Left renal cortex interstitium (tissue), 4 donors: ENCODE measurements at regions not wholly inside any gene's neighbourhood (a gene's known extent, or its start where the extent isn't known, plus 50 kb on each side); places are given as distances from the start of the nearest gene placed in this dataset.

ENCODE experiments used
- DNase-seq, 4 donors: peaks; one replicate each; pipeline ENCODE4 v3.0.0-alpha.2; 2013; ENCODE audit warnings: low read depth in 4 of 4, low spot score in 2 of 4, missing footprints in 1 of 4

DNA sequence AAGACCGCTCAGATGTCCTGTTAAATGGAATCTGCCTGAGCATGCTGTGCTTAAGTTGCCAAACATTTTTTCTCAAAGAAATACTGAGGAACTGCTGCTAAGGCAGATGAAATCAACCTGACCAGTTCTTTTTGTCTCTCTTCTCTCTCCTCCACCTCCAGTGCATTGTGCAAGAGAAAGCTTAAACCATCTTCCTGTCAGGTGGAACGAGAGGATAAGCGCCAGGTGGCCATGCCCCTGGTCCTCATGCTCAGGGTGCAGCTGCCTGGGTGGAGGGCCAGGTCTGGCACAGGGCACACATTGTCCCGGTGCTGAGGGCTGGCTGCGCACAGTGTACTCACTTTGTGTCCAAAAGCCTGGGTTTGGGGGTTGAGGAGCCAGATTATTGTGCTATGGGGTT, 176.2 kb upstream of the TP63 start:
- no peak for DNase-seq

DNA sequence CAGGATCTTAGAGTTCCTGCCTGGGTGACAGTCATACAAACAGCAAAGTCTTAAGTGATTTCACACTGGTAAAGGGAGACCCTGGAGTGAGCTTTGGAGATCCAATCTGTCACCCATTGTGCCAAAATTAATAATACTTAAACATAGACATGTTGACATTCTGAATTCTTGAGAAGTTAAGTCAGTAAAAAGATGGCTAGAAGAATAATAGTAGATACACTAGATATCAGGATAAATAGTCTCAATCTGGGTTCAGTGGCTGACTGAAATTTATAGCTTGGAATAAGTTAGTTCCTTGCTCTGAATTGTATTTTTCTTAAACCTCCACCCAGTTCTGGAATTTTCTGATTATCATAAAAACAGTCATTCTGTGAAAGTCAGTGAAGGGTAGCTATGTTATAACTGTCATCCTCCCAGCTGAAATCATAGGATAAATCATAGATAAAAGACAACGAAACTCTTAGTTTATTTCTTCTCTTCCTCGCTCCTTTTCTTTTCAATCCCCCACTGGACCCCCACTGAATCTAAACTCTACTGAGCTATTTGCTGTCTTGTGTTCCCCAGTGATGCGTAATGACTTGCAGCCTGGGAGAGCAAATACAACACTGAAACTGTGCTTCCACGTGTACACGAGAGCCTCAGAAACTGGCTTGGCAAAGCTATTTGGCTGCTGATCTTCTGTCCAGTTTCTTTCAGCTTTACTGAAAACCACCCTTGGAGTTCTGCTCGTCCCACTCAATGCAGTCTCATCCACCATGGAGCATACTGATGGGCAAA, 175.4 kb upstream of the TP63 start:
- DNase-seq = no peak

DNA sequence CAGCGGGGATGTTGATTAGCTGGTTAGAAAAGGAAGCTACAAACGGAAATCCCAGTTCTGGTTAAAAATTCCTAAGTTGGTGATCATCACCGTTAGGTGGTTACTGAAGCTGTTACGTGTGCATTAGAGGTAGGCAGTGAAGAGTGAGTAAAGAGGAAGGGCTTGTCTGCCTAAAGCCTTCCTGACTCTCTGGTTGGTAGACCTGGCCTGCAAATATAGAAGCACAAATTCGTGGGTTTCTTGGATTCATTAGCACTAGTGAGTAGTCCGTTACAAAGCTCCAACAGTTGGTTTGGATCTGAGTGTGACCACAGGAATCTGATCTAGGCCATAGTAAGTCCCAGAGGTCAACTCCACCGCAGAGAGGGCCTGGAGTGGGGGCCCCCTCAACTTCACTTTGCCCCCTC, 174.0 kb upstream of the TP63 start:
- DNase-seq = no peak

DNA sequence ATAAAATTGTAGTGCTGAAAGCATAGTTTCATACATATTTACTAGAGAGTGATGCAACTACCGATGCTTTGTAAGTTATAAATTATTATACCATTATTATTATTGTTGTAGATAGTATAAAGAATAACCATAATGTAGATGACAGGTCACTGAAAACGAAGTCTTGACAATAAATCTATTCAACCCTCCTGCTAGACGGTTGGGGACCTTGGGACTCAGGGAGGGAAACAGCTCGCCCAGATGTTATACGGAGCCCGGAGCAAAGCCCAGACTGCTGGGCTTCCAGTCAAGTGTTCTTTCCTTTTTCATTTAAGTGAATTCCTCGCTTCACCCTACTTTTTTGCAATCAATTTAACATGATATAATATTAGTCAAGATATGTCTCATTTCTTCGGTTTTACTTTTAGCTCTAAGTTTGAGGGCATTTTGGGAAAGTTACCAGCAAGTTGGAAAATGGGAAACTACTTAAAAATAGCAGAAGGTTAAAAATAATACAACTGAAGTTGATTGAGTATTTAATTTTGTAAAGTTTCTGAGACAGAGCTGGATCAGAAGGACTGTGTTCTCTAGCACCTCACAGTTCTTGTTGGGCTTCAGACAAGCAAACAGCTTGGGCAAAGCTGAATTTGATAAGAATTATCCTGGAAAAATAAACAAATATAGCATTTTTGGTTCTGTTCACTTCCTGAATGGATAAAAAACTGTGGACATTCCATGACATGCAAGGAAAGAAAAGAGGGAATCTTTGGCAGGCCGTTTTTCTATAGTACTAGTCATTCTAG, 173.4 kb upstream of the TP63 start:
- DNase-seq = no peak

DNA sequence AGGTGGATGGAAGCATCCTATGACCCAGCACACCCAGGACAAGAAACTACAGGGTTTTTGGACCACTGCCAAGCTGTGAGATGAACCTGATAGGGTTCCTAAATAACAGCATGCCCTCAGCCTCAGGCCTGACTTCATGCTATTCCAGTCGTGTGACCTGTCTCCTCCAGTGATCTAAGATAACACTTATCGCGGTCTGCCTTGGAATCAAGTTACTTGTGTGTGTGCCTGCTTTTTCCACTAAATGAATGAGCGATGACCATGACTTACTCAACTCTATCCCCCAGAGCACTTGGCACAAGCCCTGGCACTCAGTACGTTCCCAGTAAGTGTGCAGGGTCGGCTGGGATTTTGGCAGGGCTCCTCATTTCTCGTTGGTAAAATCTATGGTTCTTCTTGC, 172.7 kb upstream of the TP63 start:
- DNase-seq = peak in 2 of 4 donors; percentile 6 to 21

DNA sequence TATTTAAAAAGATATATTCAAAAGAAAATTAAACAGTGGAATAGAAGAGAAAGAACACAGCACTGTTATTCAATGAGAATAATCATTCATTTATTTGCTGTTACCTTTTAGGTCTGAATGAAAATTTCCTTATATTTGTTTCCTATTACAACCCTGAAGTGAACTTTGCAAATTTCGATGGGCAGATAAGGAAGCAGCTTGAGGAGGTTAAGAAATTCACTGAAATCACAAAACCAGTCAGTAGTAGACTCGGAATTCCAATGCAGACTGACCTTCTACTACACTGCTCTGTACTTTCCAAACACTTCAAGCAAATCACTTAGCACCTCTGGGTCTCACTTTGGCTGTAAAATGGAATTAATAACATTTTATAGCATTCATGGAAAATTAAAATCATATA, 172.0 kb upstream of the TP63 start:
- no peak for DNase-seq

DNA sequence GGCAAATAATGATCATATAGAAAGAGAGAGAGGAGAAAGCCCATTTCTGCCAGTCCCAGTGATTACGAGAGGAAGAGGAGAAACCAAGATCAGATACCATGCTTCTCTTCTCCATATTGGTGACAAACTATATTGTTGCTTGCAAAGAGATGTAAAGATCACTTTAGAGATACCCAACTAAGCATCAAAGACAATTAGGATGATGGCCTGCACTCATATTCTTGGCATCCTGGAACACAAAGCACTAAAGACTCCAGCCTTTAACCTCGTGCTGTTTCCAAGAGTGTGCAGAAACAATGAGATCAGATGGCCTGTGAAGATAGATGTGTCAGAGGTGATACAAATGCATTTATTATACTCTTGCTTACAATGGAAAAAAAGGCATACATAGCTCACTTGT, 170.7 kb upstream of the TP63 start:
- DNase-seq = no peak

DNA sequence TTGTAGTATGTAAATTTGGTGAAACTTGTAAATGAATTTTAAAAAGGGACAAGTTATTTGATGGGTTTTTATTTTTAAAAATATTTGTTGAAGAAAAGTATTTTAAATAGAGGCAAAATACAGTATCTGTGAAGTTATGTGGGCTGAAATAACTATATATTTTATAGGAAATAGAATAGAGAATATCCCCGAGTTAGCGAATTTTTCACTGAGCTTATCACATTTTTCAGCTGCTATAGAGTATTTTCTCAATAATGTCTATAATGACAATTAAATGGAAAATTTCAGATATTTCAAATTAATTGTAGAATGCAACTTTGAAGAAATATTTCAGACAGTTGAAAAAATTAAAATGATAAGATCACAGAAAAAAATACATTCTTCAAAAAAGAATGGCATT, 166.4 kb upstream of the TP63 start:
- no peak for DNase-seq

DNA sequence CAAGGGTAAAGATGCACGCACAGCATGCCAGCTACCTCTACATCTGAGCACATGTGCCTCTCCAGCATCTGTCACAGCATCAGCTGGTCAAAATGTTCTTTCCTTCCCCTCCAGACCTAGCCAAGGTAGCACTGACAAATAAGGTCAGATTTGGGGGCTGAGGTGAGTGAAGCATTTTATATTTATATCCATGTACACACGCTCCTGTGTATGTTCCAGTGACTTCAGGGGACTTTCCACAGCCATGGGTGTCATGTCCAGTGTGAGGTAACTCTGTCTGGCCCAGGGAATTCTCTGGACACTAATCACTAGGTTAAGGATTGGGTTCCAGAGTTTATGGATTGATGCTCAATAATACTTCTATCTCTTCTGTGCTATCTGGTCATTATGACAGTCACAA, 165.2 kb upstream of the TP63 start:
- no peak for DNase-seq

DNA sequence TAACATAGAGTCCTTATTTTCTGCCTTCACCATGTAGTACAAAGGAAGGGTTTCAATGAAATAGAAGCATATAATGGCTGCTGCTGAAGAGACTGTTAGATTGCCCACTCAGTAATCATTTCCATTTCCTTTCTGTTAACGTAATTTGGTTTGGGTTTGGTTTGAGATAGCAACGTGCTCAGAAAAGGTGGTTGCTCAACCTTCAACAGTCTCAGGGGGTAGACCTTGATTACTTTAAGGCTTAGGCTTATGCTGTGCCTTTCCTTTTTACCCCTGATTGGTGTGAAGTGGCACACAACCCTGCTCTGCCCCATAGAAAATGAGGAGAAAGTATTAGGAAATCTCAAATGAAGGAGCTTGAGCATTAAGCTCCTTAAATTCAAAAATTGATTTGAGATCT, 163.7 kb upstream of the TP63 start:
- no peak for DNase-seq

DNA sequence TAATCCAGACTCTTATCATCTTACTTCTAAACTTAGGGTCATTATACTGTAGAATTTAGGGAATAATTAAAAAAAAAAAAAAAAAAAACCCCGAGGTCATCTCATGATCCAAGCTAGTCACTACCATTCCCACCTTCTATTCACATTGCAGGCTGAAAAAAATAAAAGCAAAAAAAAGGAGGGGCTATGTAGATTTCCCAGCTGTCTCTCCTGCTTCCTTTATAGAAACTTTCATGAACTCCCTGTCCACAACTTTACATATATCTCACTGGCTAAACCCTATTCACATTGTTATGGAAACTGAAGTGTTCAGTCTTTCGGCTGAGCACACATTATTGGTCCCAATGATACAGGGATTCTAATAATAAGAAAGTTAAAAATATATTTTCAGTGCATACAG, 156.2 kb upstream of the TP63 start:
- no peak for DNase-seq

DNA sequence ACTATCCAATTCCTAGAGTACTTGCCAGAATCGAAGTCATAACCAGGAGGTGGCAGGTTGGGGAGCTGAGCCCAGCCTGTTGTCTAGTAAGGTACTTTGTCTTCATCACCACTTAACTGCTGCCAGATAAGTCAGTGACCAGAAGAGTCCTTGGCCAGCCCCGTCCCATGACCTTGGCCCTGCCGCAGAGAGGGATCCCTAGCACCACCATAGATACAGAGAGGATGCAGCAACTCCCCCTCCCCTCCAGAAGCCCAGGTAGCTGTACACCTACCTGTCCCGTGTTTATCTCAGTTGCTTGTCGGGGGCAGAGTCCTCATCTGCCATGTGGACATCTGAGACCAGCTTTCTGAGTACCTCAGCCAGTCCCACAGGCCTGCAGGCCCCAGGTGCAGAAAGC, 153.6 kb upstream of the TP63 start:
- DNase-seq = no peak

DNA sequence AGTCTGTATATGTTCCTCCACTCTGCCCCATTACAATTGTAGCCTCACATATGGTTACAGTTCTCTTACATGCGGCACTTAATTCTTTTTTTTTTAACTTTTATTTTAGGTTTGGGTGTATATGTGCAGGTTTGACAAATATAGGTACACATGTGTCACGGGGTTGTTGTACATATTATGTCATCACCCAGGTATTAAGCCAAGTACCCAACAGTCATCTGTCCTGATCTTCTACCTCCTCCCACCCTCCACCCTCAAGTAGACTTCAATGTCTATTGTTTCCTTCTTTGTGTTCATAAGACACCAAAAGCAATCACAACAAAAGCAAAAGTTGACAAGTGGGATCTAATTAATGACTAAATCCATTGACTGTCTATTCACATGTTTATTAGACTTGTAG, 144.6 kb upstream of the TP63 start:
- DNase-seq = no peak

DNA sequence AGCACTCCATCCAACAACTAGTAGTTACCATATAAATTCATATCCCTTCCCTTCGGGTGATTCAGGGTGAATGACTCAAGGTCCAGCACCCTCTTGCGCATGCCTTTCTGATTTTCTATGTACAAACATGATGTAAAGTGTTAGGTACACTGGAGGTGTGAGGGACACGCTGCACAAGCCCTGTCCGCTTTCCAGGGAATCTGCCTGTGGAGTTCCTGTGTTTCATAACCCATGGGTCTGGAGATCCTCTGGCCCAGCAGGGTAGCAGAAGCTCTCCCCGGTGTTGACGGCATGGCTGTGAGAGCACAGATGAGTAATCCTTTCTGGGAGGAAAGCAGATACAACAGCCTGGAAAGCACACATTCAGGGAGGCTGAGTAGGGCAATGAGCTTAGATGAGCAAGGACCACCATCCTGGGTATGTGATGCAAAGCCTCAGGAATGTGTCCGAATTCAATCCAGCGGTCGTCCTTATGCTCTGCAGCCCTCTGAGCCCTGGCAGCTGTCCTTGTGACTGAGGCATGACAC, 142.9 kb upstream of the TP63 start:
- DNase-seq = no peak

DNA sequence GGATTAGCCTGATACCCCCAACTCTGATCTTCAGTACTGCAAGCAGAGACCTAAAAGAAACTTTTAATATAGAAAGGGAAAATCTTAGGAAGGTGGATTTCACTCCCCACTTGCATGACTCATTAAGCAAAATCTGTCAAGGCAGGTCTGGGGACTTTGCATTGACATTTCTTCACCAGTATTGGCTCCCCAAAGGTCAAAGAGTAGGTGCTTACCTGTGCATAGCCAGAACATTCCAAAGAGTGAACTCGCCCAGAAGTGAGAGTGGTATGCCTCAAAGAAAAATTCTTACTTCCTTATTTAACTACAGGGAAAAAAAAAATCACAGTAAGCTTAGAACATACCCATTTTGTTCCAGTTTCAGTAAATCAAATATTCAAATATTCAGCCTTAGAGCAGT, 140.9 kb upstream of the TP63 start:
- no peak for DNase-seq

DNA sequence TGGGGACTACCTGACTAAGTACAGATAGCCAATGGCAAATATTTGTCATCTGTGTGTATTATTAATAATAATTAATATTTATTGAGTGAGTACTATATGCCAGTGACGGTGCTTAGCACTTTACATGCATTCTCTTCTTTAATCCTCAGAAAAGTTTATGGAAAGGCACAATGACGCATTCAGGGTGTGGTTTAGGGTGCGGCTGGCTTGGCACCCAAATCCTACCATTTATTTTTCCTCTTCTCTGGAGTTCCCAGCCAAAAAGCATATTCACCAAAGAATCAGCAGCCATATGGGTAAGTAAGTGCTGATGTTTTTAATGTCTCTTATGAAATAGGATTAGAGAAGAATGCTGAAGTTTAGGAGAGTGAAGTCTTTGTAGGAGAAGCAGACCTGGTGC, 140.4 kb upstream of the TP63 start:
- DNase-seq = no peak

DNA sequence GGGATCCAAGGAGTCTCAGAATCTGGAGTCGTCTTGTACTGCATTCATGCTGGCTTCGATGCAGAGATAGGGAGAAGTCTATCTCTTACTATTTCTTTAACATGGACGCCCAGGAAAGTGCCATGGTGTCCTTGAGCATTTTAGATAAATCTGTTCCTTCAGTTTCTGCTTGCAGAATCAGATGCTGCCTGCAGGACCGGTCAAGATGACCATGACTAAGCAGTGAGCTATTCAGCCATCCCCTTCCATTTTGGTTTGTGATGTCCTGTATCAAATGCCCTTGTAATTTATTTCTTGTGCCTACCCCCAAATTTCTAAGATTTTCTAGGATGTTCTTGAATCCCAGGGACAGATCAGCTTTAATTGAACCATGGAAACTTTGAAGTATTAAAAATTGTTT, 139.4 kb upstream of the TP63 start:
- DNase-seq = no peak

DNA sequence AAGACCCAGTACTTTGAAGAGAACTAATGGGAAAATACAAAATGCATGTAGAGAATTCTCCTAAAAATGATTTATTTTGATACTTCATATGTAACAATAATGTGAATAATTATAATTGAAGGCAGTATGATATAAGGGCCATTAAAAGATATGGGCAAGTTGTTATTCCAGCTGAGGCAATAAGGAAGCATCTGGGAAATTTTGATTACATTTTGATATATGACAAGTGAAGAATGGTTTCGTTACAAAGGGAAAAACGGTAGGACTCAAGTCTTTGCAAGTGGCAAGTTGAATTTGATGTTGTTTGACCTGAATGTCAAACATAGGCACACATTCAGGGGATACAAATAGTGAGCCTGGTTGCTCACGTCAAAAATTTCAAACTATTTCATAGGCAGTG, 137.9 kb upstream of the TP63 start:
- DNase-seq = no peak

DNA sequence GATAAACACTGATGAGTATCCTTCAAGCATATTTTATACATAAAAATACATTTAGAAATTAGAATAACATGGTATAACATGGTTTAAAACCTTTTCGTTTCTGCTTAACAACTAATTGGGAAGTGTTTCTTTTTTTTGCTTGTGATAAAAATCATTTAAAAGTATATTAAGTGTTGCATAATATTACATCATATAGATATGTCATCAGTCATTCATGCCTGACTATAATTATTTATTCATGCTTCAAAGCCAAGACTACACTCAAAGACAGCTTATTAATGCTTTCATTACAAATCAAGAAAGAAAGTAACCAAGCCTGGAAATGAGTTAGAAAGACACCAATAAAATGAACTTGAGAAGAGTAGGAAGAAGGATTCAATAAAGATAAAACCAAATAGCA, 136.6 kb upstream of the TP63 start:
- DNase-seq = no peak

DNA sequence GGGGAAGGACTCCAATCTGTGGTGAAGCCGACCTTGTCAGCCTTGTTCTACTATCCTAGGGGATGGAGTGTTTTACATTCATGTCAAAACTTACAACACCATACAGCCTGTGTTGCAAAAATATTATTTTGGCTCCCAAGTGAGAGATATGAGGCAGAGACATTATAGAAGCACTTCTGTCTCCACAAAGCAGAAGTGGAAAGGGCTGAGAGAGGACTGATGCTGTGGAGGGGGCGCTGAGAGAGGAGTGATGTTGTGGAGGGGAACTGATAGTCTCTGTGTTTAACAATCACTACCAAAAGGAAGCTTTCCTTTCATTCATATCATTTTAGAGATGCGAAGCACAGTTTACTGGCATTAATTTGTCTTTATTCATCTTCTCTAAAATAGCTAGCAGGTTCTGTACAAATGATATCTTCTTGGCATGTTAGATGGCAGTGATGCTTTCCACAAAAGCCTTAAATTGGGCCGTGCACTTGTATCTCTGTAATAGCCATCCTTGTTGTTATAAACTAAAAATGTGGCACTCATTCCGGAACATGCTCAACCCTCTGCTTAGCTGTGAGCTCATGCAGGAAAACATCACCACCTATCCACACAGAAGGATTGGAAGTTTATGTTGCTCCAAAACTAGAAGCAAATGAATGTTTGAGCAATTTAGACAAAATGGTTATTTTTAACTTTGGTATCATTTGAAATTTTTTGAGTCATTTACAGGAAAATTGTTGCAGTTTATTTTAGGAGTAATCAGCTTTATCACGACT, 134.6 kb upstream of the TP63 start:
- DNase-seq = no peak

DNA sequence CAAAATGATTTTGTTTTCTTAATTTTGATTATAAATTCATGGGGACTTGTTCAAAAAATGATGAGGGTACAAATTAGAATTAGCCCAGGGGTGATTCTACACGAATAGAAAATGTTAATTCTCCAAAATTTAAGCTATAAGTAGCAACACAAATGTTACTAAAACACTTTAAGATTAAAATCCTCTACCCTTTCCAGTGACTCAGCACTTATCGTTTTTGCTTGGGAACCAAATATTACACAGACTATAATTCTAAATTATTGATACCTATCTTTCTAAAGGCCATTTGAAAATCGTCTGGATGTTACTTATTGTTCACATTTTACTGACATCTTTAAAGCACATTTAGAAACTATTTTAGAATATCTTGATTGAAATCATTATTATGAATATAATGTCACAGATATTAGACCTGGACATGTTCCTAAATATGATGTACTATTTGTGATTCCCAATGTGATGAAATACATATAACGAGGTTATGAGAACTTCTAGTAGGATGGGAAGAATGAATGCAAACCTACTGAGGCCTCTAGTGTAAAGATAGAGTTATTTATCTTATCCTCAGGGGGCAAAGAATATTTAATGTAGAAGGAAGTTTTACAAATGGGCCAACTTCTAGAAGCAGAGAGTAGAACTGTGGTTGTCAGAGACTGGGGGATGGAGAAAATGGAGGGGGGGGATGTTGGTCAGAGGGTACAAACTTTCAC, 132.0 kb upstream of the TP63 start:
- no peak for DNase-seq
